Caco-2 (cell line): ENCODE measurements at regions not wholly inside any gene's neighbourhood (a gene's known extent, or its start where the extent isn't known, plus 50 kb on each side); places are given as distances from the start of the nearest gene placed in this dataset.

Experiments used
- BruUV-seq: library from RNA; stranded (reverse); fragments of 400-500 nt; replicated peaks from 2 replicates; lab custom pipeline; 2021; lab: Mats Ljungman, UMichigan
- CTCF ChIA-PET: fragments of 300-600 bp; sonication (Branson Sonifier 250); formaldehyde crosslinking; loops from one replicate; lab custom pipeline; 2022; ENCODE audit warnings: antibody characterized with exemption; lab: Charles Lee
- POLR2A ChIA-PET: fragments of 300-600 bp; sonication (Branson Sonifier 250); formaldehyde crosslinking; loops from one replicate; lab custom pipeline; 2022; ENCODE audit warnings: antibody characterized with exemption; lab: Charles Lee
- DNase-seq, 2 experiments: peaks; one replicate each; pipeline versions ENCODE4 v3.0.0 to v3.0.0-alpha.2; 2020 to 2022
- H3K27me3 ChIP-seq: replicated peaks from 2 replicates; pipeline ENCODE4 v1.6.0; 2011; ENCODE audit warnings: low read length; ENCODE audit not compliant: control insufficient read depth, insufficient read depth
- H3K36me3 ChIP-seq: 2 replicates; pipeline ENCODE4 v1.5.1; 2011; ENCODE audit warnings: low read length; ENCODE audit not compliant: control insufficient read depth, insufficient read depth
- H3K4me1 ChIP-seq: fragments of 250-450 bp; sonication (Bioruptor Pico); 2 replicates; pipeline ENCODE4 v1.5.1; 2020; ENCODE audit warnings: mild to moderate bottlenecking
- H3K4me3 ChIP-seq: 2 replicates; pipeline ENCODE4 v1.5.1; 2011; ENCODE audit warnings: low read depth, mild to moderate bottlenecking, control low read depth, low read length
- H3K9me3 ChIP-seq: fragments of 250-450 bp; sonication (Bioruptor Pico); 2 replicates; pipeline ENCODE4 v1.5.1; 2020; ENCODE audit warnings: mild to moderate bottlenecking, moderate library complexity
- H3K27ac Mint-ChIP-seq: one replicate; pipeline ENCODE4 v1.8.0; 2022; ENCODE audit warnings: mixed read lengths; ENCODE audit not compliant: unreplicated experiment
- H3K27me3 Mint-ChIP-seq: one replicate; pipeline ENCODE4 v1.8.0; 2022; ENCODE audit warnings: mixed read lengths; ENCODE audit not compliant: insufficient read depth, unreplicated experiment
- H3K36me3 Mint-ChIP-seq: one replicate; pipeline ENCODE4 v1.8.0; 2022; ENCODE audit warnings: mild to moderate bottlenecking, mixed read lengths; ENCODE audit not compliant: insufficient read depth, unreplicated experiment
- H3K4me1 Mint-ChIP-seq: one replicate; pipeline ENCODE4 v1.8.0; 2022; ENCODE audit warnings: low read depth, mixed read lengths; ENCODE audit not compliant: unreplicated experiment
- H3K4me3 Mint-ChIP-seq: one replicate; pipeline ENCODE4 v1.8.0; 2022; ENCODE audit warnings: mild to moderate bottlenecking, moderate library complexity, mixed read lengths; ENCODE audit not compliant: unreplicated experiment
- H3K9me3 Mint-ChIP-seq: one replicate; pipeline ENCODE4 v1.8.0; 2022; ENCODE audit warnings: mixed read lengths; ENCODE audit not compliant: unreplicated experiment
- CTCF ChIP-seq, 2 experiments: fragments of 200-600 bp in 1 of 2; IDR thresholded peaks; 1 replicate in 1 of 2; 2 replicates in 1 of 2; pipeline versions ENCODE4 v1.5.1 to v1.8.0; 2011 to 2022; ENCODE audit warnings: antibody characterized with exemption in 1 of 2, control low read depth in 1 of 2, inconsistent platforms in 1 of 2, low read depth in 1 of 2, low read length in 1 of 2, mild to moderate bottlenecking in 1 of 2, moderate library complexity in 1 of 2; ENCODE audit not compliant: insufficient read depth in 1 of 2, severe bottlenecking in 1 of 2, unreplicated experiment in 1 of 2
- intact Hi-C: fragments of 100-400 bp; cut with micrococcal nuclease; formaldehyde crosslinking; loops from one replicate; pipeline ENCODE4 v1.10.0; 2022; ENCODE audit not compliant: unreplicated experiment

- intact Hi-C loops = no loop called here
- DNase-seq = no peak
Observed at GRCh38 chr19:27796540-27796939, 1416.4 kb downstream of the UQCRFS1 start.

GRCh38 chr19:27796073-27796472 is 1416.9 kb downstream of the UQCRFS1 start:
- CTCF ChIA-PET = no interaction called here
- no peak overlapping the region for H3K4me3 Mint-ChIP-seq

More at GRCh38 chr19:27796540-27796939, 1416.4 kb downstream of the UQCRFS1 start:
- no peaks in the 10 kb centered on the region for H3K4me1 ChIP-seq
- no peak overlapping the region for H3K4me3 Mint-ChIP-seq
- H3K27me3 Mint-ChIP-seq = no peaks in the 10 kb centered on the region
- H3K4me3 ChIP-seq = no peak overlapping the region
- H3K9me3 Mint-ChIP-seq = peaks cover 4% of the 10 kb centered on the region
- H3K27me3 ChIP-seq = no peaks in the 10 kb centered on the region
- TF ChIP-seq CTCF (IDR thresholded peaks at IDR 0.05; ENCODE audit: insufficient read depth in 1 of 2, low read depth in 1 of 2, low read length in 1 of 2, severe bottlenecking in 1 of 2, unreplicated experiment in 1 of 2) = no peak
- TSS peak; percentile 2 for BruUV-seq
- ChIA-PET CTCF (no interaction called here), POLR2A (no interaction called here)
- H3K9me3 ChIP-seq = no peaks in the 10 kb centered on the region
- no peak overlapping the region for H3K27ac Mint-ChIP-seq
- H3K36me3 ChIP-seq = no peaks in the 10 kb centered on the region
- peaks cover 5% of the 10 kb centered on the region for H3K36me3 Mint-ChIP-seq
- H3K4me1 Mint-ChIP-seq = peaks cover 6% of the 10 kb centered on the region

GRCh38 chr19:27795369-27795768 is 1417.6 kb downstream of the UQCRFS1 start:
- CTCF ChIA-PET = no interaction called here
- Mint-ChIP-seq H3K36me3 (peaks cover 5% of the 10 kb centered on the region), H3K9me3 (no peaks in the 10 kb centered on the region), H3K27ac (no peak overlapping the region), H3K4me3 (no peak overlapping the region), H3K27me3 (no peaks in the 10 kb centered on the region), H3K4me1 (peaks cover 6% of the 10 kb centered on the region)
- Histone ChIP-seq H3K36me3 (no peaks in the 10 kb centered on the region), H3K4me1 (no peaks in the 10 kb centered on the region), H3K9me3 (no peaks in the 10 kb centered on the region), H3K4me3 (no peak overlapping the region), H3K27me3 (no peaks in the 10 kb centered on the region)
- POLR2A ChIA-PET = no interaction called here
- intact Hi-C loops = no loop called here
- BruUV-seq = no TSS peak
- TF ChIP-seq CTCF (IDR thresholded peaks at IDR 0.05; ENCODE audit: insufficient read depth in 1 of 2, low read depth in 1 of 2, low read length in 1 of 2, severe bottlenecking in 1 of 2, unreplicated experiment in 1 of 2) = no peak
- DNase-seq = no peak

More at GRCh38 chr19:27796073-27796472, 1416.9 kb downstream of the UQCRFS1 start:
- Mint-ChIP-seq H3K27ac (no peak overlapping the region), H3K9me3 (no peaks in the 10 kb centered on the region), H3K4me1 (peaks cover 6% of the 10 kb centered on the region), H3K27me3 (no peaks in the 10 kb centered on the region), H3K36me3 (peaks cover 5% of the 10 kb centered on the region)
- no peaks in the 10 kb centered on the region for H3K27me3 ChIP-seq
- no peaks in the 10 kb centered on the region for H3K4me1 ChIP-seq
- no TSS peak for BruUV-seq
- no peak overlapping the region for H3K4me3 ChIP-seq
- H3K36me3 ChIP-seq = no peaks in the 10 kb centered on the region
- no peaks in the 10 kb centered on the region for H3K9me3 ChIP-seq
- no peak for DNase-seq
- TF ChIP-seq CTCF (IDR thresholded peaks at IDR 0.05; ENCODE audit: insufficient read depth in 1 of 2, low read depth in 1 of 2, low read length in 1 of 2, severe bottlenecking in 1 of 2, unreplicated experiment in 1 of 2) = no peak
- POLR2A ChIA-PET = no interaction called here
- intact Hi-C loops = no loop called here
